ENCODE measurements at regions not wholly inside any gene's neighbourhood (a gene's known extent, or its start where the extent isn't known, plus 50 kb on each side); places are given as distances from the start of the nearest gene placed in this dataset.

DNA sequence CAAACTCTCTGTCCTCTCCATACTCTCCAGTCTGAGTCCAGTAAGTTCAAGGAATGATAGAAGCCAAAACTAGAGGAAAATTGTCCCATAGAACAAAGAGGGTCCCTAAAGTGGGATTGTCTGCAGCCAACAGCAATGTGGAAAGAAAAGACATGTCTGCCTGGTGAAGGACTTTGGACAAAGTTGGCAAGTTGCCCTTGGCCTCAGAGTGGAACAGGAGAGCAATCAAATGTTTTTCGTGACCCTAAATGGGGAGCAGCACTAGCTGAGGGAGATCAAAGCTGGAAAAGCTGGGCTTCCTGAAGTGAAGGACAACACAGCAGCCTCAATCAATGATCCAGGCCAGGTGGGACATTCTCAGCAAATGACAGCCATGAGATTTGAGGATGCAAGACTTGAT is 183.5 kb downstream of the CHD9NB start:
- Histone ChIP-seq H3K36me3 (no peaks in the 10 kb centered on the region), H3K4me3 (no peak overlapping the region), H3K9me3 (no peaks in the 10 kb centered on the region), H3K4me1 (replicated peaks) (no peaks in the 10 kb centered on the region), H3K27me3 (replicated peaks; ENCODE audit: insufficient read depth) (no peaks in the 10 kb centered on the region), H3K27ac (no peak overlapping the region)
- no peak for DNase-seq (ENCODE audit: low spot score)
- WGBS: 94% methylated on average over 1 of the region's 1 CpG
- no peak for TF ChIP-seq POLR2AphosphoS5 (IDR thresholded peaks at IDR 0.05)
- TF ChIP-seq POLR2A (IDR thresholded peaks at IDR 0.05): no peak
- TF ChIP-seq CTCF (IDR thresholded peaks at IDR 0.05): no peak
- intact Hi-C loops (cut with DNase I): no loop called here

DNA sequence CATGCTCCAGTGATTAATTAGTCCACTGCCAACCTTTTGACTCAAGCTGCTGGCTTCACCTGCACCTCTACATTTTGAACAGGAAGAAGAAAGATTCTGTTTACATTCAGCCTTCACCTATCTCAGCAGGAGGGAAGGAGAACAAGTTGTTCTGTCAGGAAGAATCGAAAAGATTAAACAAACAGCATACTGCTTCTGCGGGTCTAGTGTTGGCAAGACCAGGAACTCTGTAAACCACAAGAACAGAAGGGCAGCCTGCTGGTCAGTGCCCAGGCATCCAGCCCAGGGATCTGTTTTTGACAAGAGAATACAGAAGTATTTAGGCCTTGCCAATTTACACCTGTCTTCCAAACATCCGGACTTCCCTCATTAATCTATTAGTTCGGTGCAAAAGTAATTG is 189.7 kb downstream of the CHD9NB start:
- DNase-seq (ENCODE audit: low spot score): peak; percentile 31
- Histone ChIP-seq H3K27ac (peak overlapping the region in 1 of 2 donors; percentile 28), H3K4me3 (no peak overlapping the region), H3K4me1 (replicated peaks) (no peaks in the 10 kb centered on the region), H3K27me3 (replicated peaks; ENCODE audit: insufficient read depth) (no peaks in the 10 kb centered on the region), H3K36me3 (no peaks in the 10 kb centered on the region), H3K9me3 (no peaks in the 10 kb centered on the region)
- WGBS: 50% methylated on average over 4 of the region's 4 CpGs
- TF ChIP-seq POLR2AphosphoS5 (IDR thresholded peaks at IDR 0.05): peak; percentile 74
- no peak for TF ChIP-seq POLR2A (IDR thresholded peaks at IDR 0.05)
- no peak for TF ChIP-seq CTCF (IDR thresholded peaks at IDR 0.05)
- intact Hi-C loops (cut with DNase I): no loop called here

GRCh38 chr16:52861614-52862022 is 191.1 kb downstream of the CHD9NB start:
- intact Hi-C loops (cut with DNase I): no loop called here
- WGBS: 17% methylated on average over 7 of the region's 7 CpGs
- Histone ChIP-seq H3K9me3 (no peaks in the 10 kb centered on the region), H3K4me1 (replicated peaks) (no peaks in the 10 kb centered on the region), H3K4me3 (no peak overlapping the region), H3K27me3 (replicated peaks; ENCODE audit: insufficient read depth) (no peaks in the 10 kb centered on the region), H3K36me3 (no peaks in the 10 kb centered on the region), H3K27ac (peak overlapping the region in 1 of 2 donors; percentile 28)
- no peak for TF ChIP-seq POLR2A (IDR thresholded peaks at IDR 0.05)
- TF ChIP-seq CTCF (IDR thresholded peaks at IDR 0.05): peak in 1 of 4 experiments; percentile 32
- TF ChIP-seq POLR2AphosphoS5 (IDR thresholded peaks at IDR 0.05): no peak
- DNase-seq (ENCODE audit: low spot score): no peak

GRCh38 chr16:52855463-52855862 is 197.2 kb downstream of the CHD9NB start:
- intact Hi-C loops (cut with DNase I): no loop called here
- no peaks in the 10 kb centered on the region for H3K4me1 ChIP-seq (replicated peaks)
- H3K36me3 ChIP-seq: no peaks in the 10 kb centered on the region
- H3K27me3 ChIP-seq (replicated peaks; ENCODE audit: insufficient read depth): no peaks in the 10 kb centered on the region
- DNase-seq (ENCODE audit: low spot score): no peak
- H3K9me3 ChIP-seq: no peaks in the 10 kb centered on the region
- H3K4me3 ChIP-seq: no peak overlapping the region
- H3K27ac ChIP-seq: no peak overlapping the region
- TF ChIP-seq POLR2A (IDR thresholded peaks at IDR 0.05): no peak
- TF ChIP-seq CTCF (IDR thresholded peaks at IDR 0.05): no peak
- TF ChIP-seq POLR2AphosphoS5 (IDR thresholded peaks at IDR 0.05): no peak

DNA sequence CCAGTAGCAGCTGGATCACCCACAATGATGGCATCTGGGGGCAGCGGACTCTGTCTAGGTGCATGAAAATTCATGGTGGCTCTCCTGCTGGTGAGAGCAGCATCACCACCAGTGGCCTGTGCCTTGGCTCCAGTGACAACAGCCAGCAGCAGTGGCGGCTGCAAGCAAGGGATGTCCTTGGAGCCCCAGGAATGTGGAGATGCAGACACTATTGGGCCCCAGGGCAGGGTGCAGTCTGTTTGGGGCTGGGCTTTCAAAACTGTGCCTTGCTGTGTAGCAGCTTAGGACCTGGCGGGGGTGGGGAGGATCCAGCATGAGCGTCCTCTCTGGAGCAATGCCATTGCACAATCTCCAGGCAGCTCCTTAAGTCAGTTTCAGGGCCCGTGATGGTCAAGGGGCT is 199.7 kb downstream of the CHD9NB start:
- no peaks in the 10 kb centered on the region for H3K36me3 ChIP-seq
- DNase-seq (ENCODE audit: low spot score): no peak
- no peak for TF ChIP-seq POLR2AphosphoS5 (IDR thresholded peaks at IDR 0.05)
- no peak for TF ChIP-seq POLR2A (IDR thresholded peaks at IDR 0.05)
- TF ChIP-seq CTCF (IDR thresholded peaks at IDR 0.05): no peak
- 89% methylated on average over 5 of the region's 5 CpGs for WGBS
- no peak overlapping the region for H3K4me3 ChIP-seq
- H3K9me3 ChIP-seq: no peaks in the 10 kb centered on the region
- intact Hi-C loops (cut with DNase I): no loop called here
- no peaks in the 10 kb centered on the region for H3K4me1 ChIP-seq (replicated peaks)
- no peak overlapping the region for H3K27ac ChIP-seq
- H3K27me3 ChIP-seq (replicated peaks; ENCODE audit: insufficient read depth): no peaks in the 10 kb centered on the region
